ENCODE measurements at regions not wholly inside any gene's neighbourhood (a gene's known extent, or its start where the extent isn't known, plus 50 kb on each side); places are given as distances from the start of the nearest gene placed in this dataset.

- TF ChIP-seq HDGF (IDR thresholded peaks at IDR 0.05; ENCODE audit: borderline replicate concordance) (no peak), FOXM1 (IDR thresholded peaks at IDR 0.05; ENCODE audit: borderline replicate concordance) (no peak), SP1 (IDR thresholded peaks at IDR 0.05) (no peak), FOXA1 (IDR thresholded peaks at IDR 0.05) (no peak), CTBP1 (IDR thresholded peaks at IDR 0.05; ENCODE audit: borderline replicate concordance) (no peak), NFRKB (IDR thresholded peaks at IDR 0.05) (no peak)
Observed at GRCh38 chr9:135255033-135255840, 167.8 kb downstream of the OLFM1 start.

Measured in HEK293T (cell line).